OCI-LY1 (cell line): ENCODE measurements at regions not wholly inside any gene's neighbourhood (a gene's known extent, or its start where the extent isn't known, plus 50 kb on each side); places are given as distances from the start of the nearest gene placed in this dataset.

Experiments
- H2AFZ ChIP-seq: fragments of 200-600 bp; sonication (generic), shearing (Covaris generic); 2 replicates; pipeline ENCODE4 v1.6.0; 2014; ENCODE audit warnings: antibody characterized with exemption, mild to moderate bottlenecking, low read length
- H3F3A ChIP-seq: fragments of 200-600 bp; sonication (generic), shearing (Covaris generic); 2 replicates; pipeline ENCODE4 v1.6.0; 2014; ENCODE audit warnings: mild to moderate bottlenecking, antibody characterized with exemption, low read length, moderate library complexity; ENCODE audit not compliant: insufficient read depth
- H3K27ac ChIP-seq: fragments of 200-600 bp; sonication (generic); 2 replicates; pipeline ENCODE4 v1.5.1; 2014; ENCODE audit warnings: low read length, mixed run types, mild to moderate bottlenecking, low read depth; ENCODE audit not compliant: poor library complexity, severe bottlenecking
- H3K27me3 ChIP-seq: fragments of 200-600 bp; sonication (generic); 2 replicates; pipeline ENCODE4 v1.6.0; 2014; ENCODE audit warnings: antibody characterized with exemption, mild to moderate bottlenecking, low read length, moderate library complexity; ENCODE audit not compliant: insufficient read depth
- H3K36me3 ChIP-seq: fragments of 200-600 bp; sonication (generic); 2 replicates; pipeline ENCODE4 v1.6.1; 2014; ENCODE audit warnings: mild to moderate bottlenecking, antibody characterized with exemption, low read length, moderate library complexity, mixed read lengths; ENCODE audit not compliant: insufficient read depth
- H3K4me1 ChIP-seq: fragments of 200-600 bp; sonication (generic); 2 replicates; pipeline ENCODE4 v1.5.1; 2014; ENCODE audit warnings: mild to moderate bottlenecking, low read length, moderate library complexity; ENCODE audit not compliant: insufficient read depth, severe bottlenecking
- H3K4me2 ChIP-seq: fragments of 200-600 bp; sonication (generic), shearing (Covaris generic); 2 replicates; pipeline ENCODE4 v1.6.1; 2014; ENCODE audit warnings: low read length
- H3K4me3 ChIP-seq: fragments of 200-600 bp; sonication (generic); 2 replicates; pipeline ENCODE4 v1.5.1; 2014; ENCODE audit warnings: low read length, low read depth, mild to moderate bottlenecking, mixed read lengths; ENCODE audit not compliant: poor library complexity, severe bottlenecking
- H3K79me2 ChIP-seq: fragments of 200-600 bp; shearing (Covaris generic); 2 replicates; pipeline ENCODE4 v1.6.1; 2016; ENCODE audit warnings: mixed run types, low read length, mixed read lengths; ENCODE audit not compliant: insufficient read depth
- H3K9ac ChIP-seq: fragments of 200-600 bp; sonication (generic), shearing (Covaris generic); 2 replicates; pipeline ENCODE4 v1.6.1; 2014; ENCODE audit warnings: mild to moderate bottlenecking, low read length, mixed read lengths
- H3K9me2 ChIP-seq: fragments of 200-600 bp; sonication (generic), shearing (Covaris generic); 2 replicates; pipeline ENCODE4 v1.6.1; 2014; ENCODE audit warnings: low read depth, mild to moderate bottlenecking, low read length, mixed read lengths
- H3K9me3 ChIP-seq: fragments of 200-600 bp; shearing (Covaris generic); 2 replicates; pipeline ENCODE4 v1.6.1; 2014; ENCODE audit warnings: low read length, mixed read lengths
- H4K20me1 ChIP-seq: fragments of 200-600 bp; sonication (generic), shearing (Covaris generic); 2 replicates; pipeline ENCODE4 v1.6.0; 2016; ENCODE audit warnings: mild to moderate bottlenecking, low read length; ENCODE audit not compliant: insufficient read depth
- EZH2 ChIP-seq: fragments of 200-600 bp; sonication (generic), shearing (Covaris generic); IDR thresholded peaks from 2 replicates; pipeline ENCODE4 v1.8.0; 2017; ENCODE audit warnings: borderline replicate concordance, mixed run types, mild to moderate bottlenecking, antibody characterized with exemption, low read length, moderate library complexity, mixed read lengths
- TF ChIP-seq, protein P1 (sequence below): fragments of 200-600 bp; sonication (generic), shearing (Covaris generic); IDR thresholded peaks from 2 replicates; pipeline ENCODE4 v1.5.1; 2017; ENCODE audit warnings: mild to moderate bottlenecking, antibody characterized with exemption, low read length, moderate library complexity, mixed read lengths

DNA sequence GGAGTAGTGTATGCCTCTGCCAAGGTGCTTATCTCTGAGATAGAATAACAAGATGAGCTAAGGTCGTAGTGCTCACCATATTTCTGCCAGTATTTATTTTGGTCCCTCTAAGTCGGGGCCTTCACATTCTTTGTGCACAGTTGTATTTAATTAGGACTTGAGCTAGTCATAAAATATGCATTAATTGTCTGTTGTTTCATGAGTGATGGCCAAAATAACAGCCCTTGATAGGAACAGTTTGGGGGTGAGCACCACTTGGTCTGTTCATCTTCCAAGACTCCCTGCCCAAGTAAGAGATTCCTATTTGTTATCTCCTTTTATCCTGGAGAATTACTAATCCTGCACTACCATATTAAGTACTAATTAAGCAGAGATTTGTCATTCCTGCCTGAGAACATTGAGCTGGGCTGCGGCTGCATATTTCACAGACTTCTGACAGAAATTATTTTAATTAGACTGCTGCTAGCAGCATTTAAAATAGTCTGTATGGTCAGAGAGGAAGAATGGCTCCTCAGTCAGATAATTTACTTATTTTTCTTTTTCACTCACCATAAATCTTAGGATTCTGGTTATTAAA, 435.1 kb downstream of the MTX2 start:
- Histone ChIP-seq H3K4me1 (no peaks in the 10 kb centered on the region), H3K79me2 (no peaks in the 10 kb centered on the region), H3F3A (no peaks in the 10 kb centered on the region), H3K27me3 (no peaks in the 10 kb centered on the region), H3K4me2 (no peak overlapping the region), H3K27ac (no peak overlapping the region), H3K4me3 (no peak overlapping the region), H3K9me2 (no peaks in the 10 kb centered on the region), H2AFZ (no peak overlapping the region), H3K9me3 (no peaks in the 10 kb centered on the region), H3K9ac (no peak overlapping the region), H3K36me3 (no peaks in the 10 kb centered on the region), H4K20me1 (no peaks in the 10 kb centered on the region)
- no peak for TF ChIP-seq EZH2
- TF ChIP-seq, protein P1, sequence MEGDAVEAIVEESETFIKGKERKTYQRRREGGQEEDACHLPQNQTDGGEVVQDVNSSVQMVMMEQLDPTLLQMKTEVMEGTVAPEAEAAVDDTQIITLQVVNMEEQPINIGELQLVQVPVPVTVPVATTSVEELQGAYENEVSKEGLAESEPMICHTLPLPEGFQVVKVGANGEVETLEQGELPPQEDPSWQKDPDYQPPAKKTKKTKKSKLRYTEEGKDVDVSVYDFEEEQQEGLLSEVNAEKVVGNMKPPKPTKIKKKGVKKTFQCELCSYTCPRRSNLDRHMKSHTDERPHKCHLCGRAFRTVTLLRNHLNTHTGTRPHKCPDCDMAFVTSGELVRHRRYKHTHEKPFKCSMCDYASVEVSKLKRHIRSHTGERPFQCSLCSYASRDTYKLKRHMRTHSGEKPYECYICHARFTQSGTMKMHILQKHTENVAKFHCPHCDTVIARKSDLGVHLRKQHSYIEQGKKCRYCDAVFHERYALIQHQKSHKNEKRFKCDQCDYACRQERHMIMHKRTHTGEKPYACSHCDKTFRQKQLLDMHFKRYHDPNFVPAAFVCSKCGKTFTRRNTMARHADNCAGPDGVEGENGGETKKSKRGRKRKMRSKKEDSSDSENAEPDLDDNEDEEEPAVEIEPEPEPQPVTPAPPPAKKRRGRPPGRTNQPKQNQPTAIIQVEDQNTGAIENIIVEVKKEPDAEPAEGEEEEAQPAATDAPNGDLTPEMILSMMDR: no peak

DNA sequence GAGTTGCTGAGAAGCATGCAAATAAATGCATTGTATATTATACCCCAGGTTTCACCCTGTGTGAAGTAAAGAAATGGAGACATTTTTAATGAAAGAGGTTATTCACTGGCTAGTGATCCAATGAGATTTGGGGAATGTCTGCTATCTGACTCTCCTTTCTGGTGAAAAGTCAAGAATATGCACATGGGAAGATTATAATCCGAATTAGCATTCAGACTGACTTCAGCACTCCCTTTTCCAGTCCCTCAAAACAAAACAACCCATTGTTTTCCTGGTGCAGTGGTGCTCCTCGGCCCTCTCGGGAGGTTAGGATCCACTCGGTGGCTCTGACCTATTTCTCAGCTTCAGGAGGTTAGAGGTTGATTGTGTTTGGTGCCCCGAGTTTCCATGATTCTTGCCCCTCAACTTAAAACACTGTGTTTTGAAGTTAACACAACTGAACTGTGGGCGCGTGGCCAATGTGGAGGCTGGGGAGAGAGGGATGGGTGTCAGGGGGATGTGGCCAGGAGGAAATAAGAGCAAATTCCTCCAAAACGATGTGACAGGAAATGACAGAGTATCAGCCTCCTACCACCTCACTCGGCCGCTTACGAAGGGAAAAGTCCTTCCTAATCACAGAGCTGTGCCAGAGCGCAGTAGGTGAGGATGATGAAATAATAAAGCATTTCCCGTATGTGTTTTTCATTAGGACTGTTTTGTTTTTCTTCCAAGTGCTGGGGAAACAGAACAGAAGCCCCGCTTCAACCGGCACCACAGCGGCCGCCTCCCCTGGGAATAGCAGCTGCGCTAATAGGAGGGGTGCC, 440.1 kb downstream of the MTX2 start:
- Histone ChIP-seq H3K4me2 (no peak overlapping the region), H3K9me3 (no peaks in the 10 kb centered on the region), H3F3A (no peaks in the 10 kb centered on the region), H2AFZ (no peak overlapping the region), H3K4me3 (no peak overlapping the region), H3K36me3 (no peaks in the 10 kb centered on the region), H3K9me2 (no peaks in the 10 kb centered on the region), H4K20me1 (no peaks in the 10 kb centered on the region), H3K79me2 (no peaks in the 10 kb centered on the region), H3K27ac (no peak overlapping the region), H3K27me3 (no peaks in the 10 kb centered on the region), H3K4me1 (no peaks in the 10 kb centered on the region), H3K9ac (no peak overlapping the region)
- TF ChIP-seq, protein P1: no peak
- no peak for TF ChIP-seq EZH2

DNA sequence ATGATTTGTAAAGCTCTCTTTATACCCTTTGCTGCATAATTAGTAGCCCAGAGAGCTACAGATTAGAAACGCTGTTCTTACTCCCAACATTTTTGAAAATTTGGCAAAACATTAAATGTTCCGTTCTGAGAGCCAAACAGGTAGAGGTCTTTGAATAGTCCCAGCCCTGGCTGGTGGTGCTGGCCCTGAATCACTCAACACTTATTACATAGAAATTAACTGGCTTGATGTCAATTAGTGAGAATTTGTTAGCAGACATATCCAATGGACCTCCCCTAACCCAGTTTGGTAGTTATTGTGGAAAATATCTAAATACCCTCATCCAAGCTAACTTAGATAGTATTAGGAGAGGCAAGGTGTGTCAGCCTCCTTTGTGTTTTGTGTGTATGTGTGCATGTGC, 440.7 kb downstream of the MTX2 start:
- Histone ChIP-seq H3K9ac (no peak overlapping the region), H3K36me3 (no peaks in the 10 kb centered on the region), H3K79me2 (no peaks in the 10 kb centered on the region), H4K20me1 (no peaks in the 10 kb centered on the region), H3K4me3 (no peak overlapping the region), H3K4me1 (no peaks in the 10 kb centered on the region), H3F3A (no peaks in the 10 kb centered on the region), H3K27me3 (no peaks in the 10 kb centered on the region), H2AFZ (no peak overlapping the region), H3K27ac (no peak overlapping the region), H3K4me2 (no peak overlapping the region), H3K9me2 (no peaks in the 10 kb centered on the region), H3K9me3 (no peaks in the 10 kb centered on the region)
- TF ChIP-seq, protein P1: no peak
- no peak for TF ChIP-seq EZH2
